ENCODE measurements at regions not wholly inside any gene's neighbourhood (a gene's known extent, or its start where the extent isn't known, plus 50 kb on each side); places are given as distances from the start of the nearest gene placed in this dataset.

- no peak for DNase-seq (ENCODE audit: extremely low read depth, low read depth)
- no peak for TF ChIP-seq CTCF (IDR thresholded peaks at IDR 0.05; ENCODE audit: low read depth, low read length, missing control alignments)
- no peak overlapping the region for H3K4me3 ChIP-seq (replicated peaks; ENCODE audit: low read depth, low read length)
Observed at GRCh38 chr22:48666620-48667019, 1161.1 kb downstream of the BRD1 start.

- DNase-seq (ENCODE audit: extremely low read depth, low read depth), result no peak
- H3K4me3 ChIP-seq (replicated peaks; ENCODE audit: low read depth, low read length), result no peak overlapping the region
- no peak for TF ChIP-seq CTCF (IDR thresholded peaks at IDR 0.05; ENCODE audit: low read depth, low read length, missing control alignments)
Observed at GRCh38 chr22:48665311-48665995, 1162.2 kb downstream of the BRD1 start.

GRCh38 chr22:48664586-48664985, 1163.1 kb downstream of the BRD1 start:
- H3K4me3 ChIP-seq (replicated peaks; ENCODE audit: low read depth, low read length), result no peak overlapping the region
- DNase-seq (ENCODE audit: extremely low read depth, low read depth), result no peak
- TF ChIP-seq CTCF (IDR thresholded peaks at IDR 0.05; ENCODE audit: low read depth, low read length, missing control alignments), result no peak

GRCh38 chr22:48663297-48663696, 1164.4 kb downstream of the BRD1 start:
- DNase-seq (ENCODE audit: extremely low read depth, low read depth), result no peak
- TF ChIP-seq CTCF (IDR thresholded peaks at IDR 0.05; ENCODE audit: low read depth, low read length, missing control alignments), result peak; percentile 51
- no peak overlapping the region for H3K4me3 ChIP-seq (replicated peaks; ENCODE audit: low read depth, low read length)

- no peak for TF ChIP-seq CTCF (IDR thresholded peaks at IDR 0.05; ENCODE audit: low read depth, low read length, missing control alignments)
- no peak for DNase-seq (ENCODE audit: extremely low read depth, low read depth)
Observed at GRCh38 chr22:48662476-48663135, 1165.1 kb downstream of the BRD1 start.

GRCh38 chr22:48661984-48662383, 1165.7 kb downstream of the BRD1 start:
- no peak overlapping the region for H3K4me3 ChIP-seq (replicated peaks; ENCODE audit: low read depth, low read length)
- TF ChIP-seq CTCF (IDR thresholded peaks at IDR 0.05; ENCODE audit: low read depth, low read length, missing control alignments), result no peak

More at GRCh38 chr22:48662476-48663135, 1165.1 kb downstream of the BRD1 start:
- no peak overlapping the region for H3K4me3 ChIP-seq (replicated peaks; ENCODE audit: low read depth, low read length)

More at GRCh38 chr22:48661984-48662383, 1165.7 kb downstream of the BRD1 start:
- no peak for DNase-seq (ENCODE audit: extremely low read depth, low read depth)
